ENCODE measurements at regions not wholly inside any gene's neighbourhood (a gene's known extent, or its start where the extent isn't known, plus 50 kb on each side); places are given as distances from the start of the nearest gene placed in this dataset.

DNA sequence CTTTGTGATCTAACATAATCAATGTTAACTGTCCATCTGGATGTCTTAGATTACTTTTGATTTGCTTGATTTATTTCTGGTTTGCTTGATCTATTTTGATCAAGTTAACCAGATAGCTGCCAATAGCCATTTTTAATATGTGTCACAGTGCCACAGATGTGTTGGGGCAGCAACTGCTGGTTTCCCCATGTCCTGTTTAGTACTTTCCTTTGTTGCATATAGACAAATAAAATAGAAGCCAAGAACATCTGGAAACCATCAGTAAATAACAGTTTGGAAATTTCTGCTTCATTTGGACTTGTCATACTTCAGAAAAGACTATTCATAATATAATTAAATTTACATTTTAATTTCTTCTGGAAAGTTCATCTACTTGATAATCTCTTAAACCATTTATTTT lies 145.6 kb upstream of the C21orf91 start:
- Histone ChIP-seq H3K4me1 (ENCODE audit: control insufficient read depth, extremely low read depth, insufficient read depth, low read length) (no peaks in the 10 kb centered on the region), H2AFZ (ENCODE audit: low read depth, low read length) (no peak overlapping the region), H3K4me2 (ENCODE audit: insufficient read depth, low read length) (no peak overlapping the region), H3K27me3 (ENCODE audit: control insufficient read depth in 2 of 2, insufficient read depth in 2 of 2, low read length in 2 of 2) (no peaks in the 10 kb centered on the region), H3K9me1 (replicated peaks; ENCODE audit: control insufficient read depth, extremely low read depth, insufficient read depth, low read length) (no peaks in the 10 kb centered on the region), H3K27ac (ENCODE audit: insufficient read depth, low read depth, low read length) (no peak overlapping the region), H3K9me3 (replicated peaks; ENCODE audit: control insufficient read depth, insufficient read depth, low read length) (no peaks in the 10 kb centered on the region), H3K79me2 (ENCODE audit: control insufficient read depth, insufficient read depth, low read length) (no peaks in the 10 kb centered on the region), H3K9ac (replicated peaks; ENCODE audit: extremely low read depth, insufficient read depth, low read length) (no peak overlapping the region), H4K20me1 (replicated peaks; ENCODE audit: control insufficient read depth, extremely low read depth, insufficient read depth, low read length) (no peaks in the 10 kb centered on the region), H3K36me3 (ENCODE audit: control insufficient read depth in 2 of 2, extremely low read depth in 1 of 2, insufficient read depth in 2 of 2, low read length in 2 of 2) (no peaks in the 10 kb centered on the region), H3K4me3 (replicated peaks in 1 of 3; ENCODE audit: insufficient read depth in 1 of 3, low read depth in 1 of 3, low read length in 3 of 3) (no peak overlapping the region)
- no peak for FAIRE-seq
- ChIA-PET CTCF (no interaction called here), POLR2A (no interaction called here)
- BruUV-seq (replicated peaks), result no TSS peak
- intact Hi-C loops (cut with micrococcal nuclease), result no loop called here
- dilution Hi-C loops (cut with MboI; ENCODE audit: extremely low pct_ligation_motif_present, low sequenced_read_pairs), result no loop called here
- no peak for TF ChIP-seq GATA2 (IDR thresholded peaks at IDR 0.05; ENCODE audit: insufficient read depth, insufficient read length, low read depth, low read length)
- DNase-seq (ENCODE audit: low read depth, low spot score), result no peak

GRCh38 chr21:17964199-17964598 lies 145.0 kb upstream of the C21orf91 start:
- intact Hi-C loops (cut with micrococcal nuclease) (no loop called here), dilution Hi-C loops (cut with MboI; ENCODE audit: extremely low pct_ligation_motif_present, low sequenced_read_pairs) (no loop called here)
- ChIA-PET CTCF (no interaction called here), POLR2A (no interaction called here)
- Histone ChIP-seq H3K27me3 (ENCODE audit: control insufficient read depth in 2 of 2, insufficient read depth in 2 of 2, low read length in 2 of 2) (no peaks in the 10 kb centered on the region), H3K4me3 (replicated peaks in 1 of 3; ENCODE audit: insufficient read depth in 1 of 3, low read depth in 1 of 3, low read length in 3 of 3) (no peak overlapping the region), H3K36me3 (ENCODE audit: control insufficient read depth in 2 of 2, extremely low read depth in 1 of 2, insufficient read depth in 2 of 2, low read length in 2 of 2) (no peaks in the 10 kb centered on the region), H3K9me1 (replicated peaks; ENCODE audit: control insufficient read depth, extremely low read depth, insufficient read depth, low read length) (no peaks in the 10 kb centered on the region), H3K4me2 (ENCODE audit: insufficient read depth, low read length) (no peak overlapping the region), H4K20me1 (replicated peaks; ENCODE audit: control insufficient read depth, extremely low read depth, insufficient read depth, low read length) (no peaks in the 10 kb centered on the region), H3K4me1 (ENCODE audit: control insufficient read depth, extremely low read depth, insufficient read depth, low read length) (no peaks in the 10 kb centered on the region), H3K9me3 (replicated peaks; ENCODE audit: control insufficient read depth, insufficient read depth, low read length) (no peaks in the 10 kb centered on the region), H3K79me2 (ENCODE audit: control insufficient read depth, insufficient read depth, low read length) (no peaks in the 10 kb centered on the region), H3K27ac (ENCODE audit: insufficient read depth, low read depth, low read length) (no peak overlapping the region), H2AFZ (ENCODE audit: low read depth, low read length) (no peak overlapping the region), H3K9ac (replicated peaks; ENCODE audit: extremely low read depth, insufficient read depth, low read length) (no peak overlapping the region)
- BruUV-seq (replicated peaks), result no TSS peak
- DNase-seq (ENCODE audit: low read depth, low spot score) (no peak), FAIRE-seq (no peak)
- no peak for TF ChIP-seq GATA2 (IDR thresholded peaks at IDR 0.05; ENCODE audit: insufficient read depth, insufficient read length, low read depth, low read length)
- TF ChIP-seq, protein P1, sequence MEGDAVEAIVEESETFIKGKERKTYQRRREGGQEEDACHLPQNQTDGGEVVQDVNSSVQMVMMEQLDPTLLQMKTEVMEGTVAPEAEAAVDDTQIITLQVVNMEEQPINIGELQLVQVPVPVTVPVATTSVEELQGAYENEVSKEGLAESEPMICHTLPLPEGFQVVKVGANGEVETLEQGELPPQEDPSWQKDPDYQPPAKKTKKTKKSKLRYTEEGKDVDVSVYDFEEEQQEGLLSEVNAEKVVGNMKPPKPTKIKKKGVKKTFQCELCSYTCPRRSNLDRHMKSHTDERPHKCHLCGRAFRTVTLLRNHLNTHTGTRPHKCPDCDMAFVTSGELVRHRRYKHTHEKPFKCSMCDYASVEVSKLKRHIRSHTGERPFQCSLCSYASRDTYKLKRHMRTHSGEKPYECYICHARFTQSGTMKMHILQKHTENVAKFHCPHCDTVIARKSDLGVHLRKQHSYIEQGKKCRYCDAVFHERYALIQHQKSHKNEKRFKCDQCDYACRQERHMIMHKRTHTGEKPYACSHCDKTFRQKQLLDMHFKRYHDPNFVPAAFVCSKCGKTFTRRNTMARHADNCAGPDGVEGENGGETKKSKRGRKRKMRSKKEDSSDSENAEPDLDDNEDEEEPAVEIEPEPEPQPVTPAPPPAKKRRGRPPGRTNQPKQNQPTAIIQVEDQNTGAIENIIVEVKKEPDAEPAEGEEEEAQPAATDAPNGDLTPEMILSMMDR (IDR thresholded peaks at IDR 0.05; ENCODE audit: extremely low read depth in 1 of 2, insufficient read depth in 1 of 2, low read depth in 1 of 2, low read length in 2 of 2), result no peak
- TF ChIP-seq EZH2 (IDR thresholded peaks at IDR 0.05; ENCODE audit: borderline replicate concordance, low read depth, low read length, severe bottlenecking), result no peak
- no peak for TF ChIP-seq POLR2A (IDR thresholded peaks at IDR 0.05; ENCODE audit: low read depth, low read length)
- TF ChIP-seq JUN (IDR thresholded peaks at IDR 0.05; ENCODE audit: borderline replicate concordance, insufficient read depth, insufficient read length, low read depth), result no peak
- TF ChIP-seq FOS (IDR thresholded peaks at IDR 0.05; ENCODE audit: borderline replicate concordance, insufficient read depth, low read length), result no peak
- no peak for TF ChIP-seq MYC (IDR thresholded peaks at IDR 0.05; ENCODE audit: low read depth, low read length)
- no peak for TF ChIP-seq POLR2AphosphoS5 (IDR thresholded peaks at IDR 0.05; ENCODE audit: insufficient read depth, low read depth, low read length)
- TF ChIP-seq MAX (IDR thresholded peaks at IDR 0.05; ENCODE audit: insufficient read depth, insufficient read length), result no peak

Measured in endothelial cell of umbilical vein (primary cell).